ENCODE measurements at regions not wholly inside any gene's neighbourhood (a gene's known extent, or its start where the extent isn't known, plus 50 kb on each side); places are given as distances from the start of the nearest gene placed in this dataset.

GRCh38 chr2:150046211-150046610, 441.3 kb downstream of the RND3 start (continued):
- TF ChIP-seq, protein P1, sequence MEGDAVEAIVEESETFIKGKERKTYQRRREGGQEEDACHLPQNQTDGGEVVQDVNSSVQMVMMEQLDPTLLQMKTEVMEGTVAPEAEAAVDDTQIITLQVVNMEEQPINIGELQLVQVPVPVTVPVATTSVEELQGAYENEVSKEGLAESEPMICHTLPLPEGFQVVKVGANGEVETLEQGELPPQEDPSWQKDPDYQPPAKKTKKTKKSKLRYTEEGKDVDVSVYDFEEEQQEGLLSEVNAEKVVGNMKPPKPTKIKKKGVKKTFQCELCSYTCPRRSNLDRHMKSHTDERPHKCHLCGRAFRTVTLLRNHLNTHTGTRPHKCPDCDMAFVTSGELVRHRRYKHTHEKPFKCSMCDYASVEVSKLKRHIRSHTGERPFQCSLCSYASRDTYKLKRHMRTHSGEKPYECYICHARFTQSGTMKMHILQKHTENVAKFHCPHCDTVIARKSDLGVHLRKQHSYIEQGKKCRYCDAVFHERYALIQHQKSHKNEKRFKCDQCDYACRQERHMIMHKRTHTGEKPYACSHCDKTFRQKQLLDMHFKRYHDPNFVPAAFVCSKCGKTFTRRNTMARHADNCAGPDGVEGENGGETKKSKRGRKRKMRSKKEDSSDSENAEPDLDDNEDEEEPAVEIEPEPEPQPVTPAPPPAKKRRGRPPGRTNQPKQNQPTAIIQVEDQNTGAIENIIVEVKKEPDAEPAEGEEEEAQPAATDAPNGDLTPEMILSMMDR (IDR thresholded peaks at IDR 0.05 in 2 of 3, conservative IDR thresholded peaks at IDR 0.05 in 1 of 3; ENCODE audit: insufficient read depth in 2 of 3, low read depth in 1 of 3, low read length in 3 of 3), result no peak
- no peak for TF ChIP-seq POLR2AphosphoS2 (IDR thresholded peaks at IDR 0.05; ENCODE audit: low read length)

DNA sequence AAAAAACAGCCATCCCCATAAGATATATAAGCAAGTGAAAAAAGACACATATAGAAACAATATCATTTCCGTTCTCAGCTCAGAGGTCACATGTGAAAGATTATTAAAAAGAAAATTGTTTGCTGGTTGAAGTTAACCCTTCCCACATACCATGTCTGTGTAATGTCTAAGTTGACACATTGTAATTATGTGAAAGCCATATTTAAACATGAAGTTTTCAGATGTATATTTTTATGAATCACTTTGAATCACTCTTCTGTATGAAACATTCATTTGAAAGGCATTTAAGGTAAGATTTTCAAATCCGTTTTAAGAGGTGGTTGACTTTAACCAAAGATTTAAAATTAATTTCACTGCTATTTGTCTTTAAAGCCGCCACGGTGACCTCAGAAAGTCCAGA, 441.9 kb downstream of the RND3 start:
- 1% methylated on average over 4 of the region's 4 CpGs for WGBS (ENCODE audit: insufficient coverage, low coverage, missing lambda C conversion rate)
- CTCF ChIA-PET (ENCODE audit: low intra/inter-chr PET ratio), result no interaction called here
- H2AFZ ChIP-seq (ENCODE audit: low read depth, low read length), result no peak overlapping the region
- TF ChIP-seq PRMT5 (CRISPR knock-in tag; IDR thresholded peaks at IDR 0.05) (no peak), YY1 (IDR thresholded peaks at IDR 0.05; ENCODE audit: borderline replicate concordance in 1 of 3, control insufficient read depth in 1 of 3, extremely low read depth in 1 of 3, insufficient read depth in 3 of 3, insufficient read length in 1 of 3, insufficient replicate concordance in 2 of 3, low read depth in 1 of 3, low read length in 2 of 3) (no peak), FOSL1 (tag; conservative IDR thresholded peaks at IDR 0.05) (no peak), WHSC1 (IDR thresholded peaks at IDR 0.05; ENCODE audit: low read length) (no peak), SMARCB1 (IDR thresholded peaks at IDR 0.05; ENCODE audit: insufficient read length, low read depth) (no peak), ZNF23 (CRISPR knock-in tag; IDR thresholded peaks at IDR 0.05) (no peak), NR2C2 (CRISPR knock-in tag; IDR thresholded peaks at IDR 0.05) (no peak), NR2C2 (tag; IDR thresholded peaks at IDR 0.05) (no peak), MTA3 (IDR thresholded peaks at IDR 0.05; ENCODE audit: borderline replicate concordance) (no peak)
- TF ChIP-seq, protein P2, sequence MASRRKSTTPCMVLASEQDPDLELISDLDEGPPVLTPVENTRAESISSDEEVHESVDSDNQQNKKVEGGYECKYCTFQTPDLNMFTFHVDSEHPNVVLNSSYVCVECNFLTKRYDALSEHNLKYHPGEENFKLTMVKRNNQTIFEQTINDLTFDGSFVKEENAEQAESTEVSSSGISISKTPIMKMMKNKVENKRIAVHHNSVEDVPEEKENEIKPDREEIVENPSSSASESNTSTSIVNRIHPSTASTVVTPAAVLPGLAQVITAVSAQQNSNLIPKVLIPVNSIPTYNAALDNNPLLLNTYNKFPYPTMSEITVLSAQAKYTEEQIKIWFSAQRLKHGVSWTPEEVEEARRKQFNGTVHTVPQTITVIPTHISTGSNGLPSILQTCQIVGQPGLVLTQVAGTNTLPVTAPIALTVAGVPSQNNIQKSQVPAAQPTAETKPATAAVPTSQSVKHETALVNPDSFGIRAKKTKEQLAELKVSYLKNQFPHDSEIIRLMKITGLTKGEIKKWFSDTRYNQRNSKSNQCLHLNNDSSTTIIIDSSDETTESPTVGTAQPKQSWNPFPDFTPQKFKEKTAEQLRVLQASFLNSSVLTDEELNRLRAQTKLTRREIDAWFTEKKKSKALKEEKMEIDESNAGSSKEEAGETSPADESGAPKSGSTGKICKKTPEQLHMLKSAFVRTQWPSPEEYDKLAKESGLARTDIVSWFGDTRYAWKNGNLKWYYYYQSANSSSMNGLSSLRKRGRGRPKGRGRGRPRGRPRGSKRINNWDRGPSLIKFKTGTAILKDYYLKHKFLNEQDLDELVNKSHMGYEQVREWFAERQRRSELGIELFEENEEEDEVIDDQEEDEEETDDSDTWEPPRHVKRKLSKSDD (conservative IDR thresholded peaks at IDR 0.05; ENCODE audit: low read length), result no peak
- TF ChIP-seq, protein P3, sequence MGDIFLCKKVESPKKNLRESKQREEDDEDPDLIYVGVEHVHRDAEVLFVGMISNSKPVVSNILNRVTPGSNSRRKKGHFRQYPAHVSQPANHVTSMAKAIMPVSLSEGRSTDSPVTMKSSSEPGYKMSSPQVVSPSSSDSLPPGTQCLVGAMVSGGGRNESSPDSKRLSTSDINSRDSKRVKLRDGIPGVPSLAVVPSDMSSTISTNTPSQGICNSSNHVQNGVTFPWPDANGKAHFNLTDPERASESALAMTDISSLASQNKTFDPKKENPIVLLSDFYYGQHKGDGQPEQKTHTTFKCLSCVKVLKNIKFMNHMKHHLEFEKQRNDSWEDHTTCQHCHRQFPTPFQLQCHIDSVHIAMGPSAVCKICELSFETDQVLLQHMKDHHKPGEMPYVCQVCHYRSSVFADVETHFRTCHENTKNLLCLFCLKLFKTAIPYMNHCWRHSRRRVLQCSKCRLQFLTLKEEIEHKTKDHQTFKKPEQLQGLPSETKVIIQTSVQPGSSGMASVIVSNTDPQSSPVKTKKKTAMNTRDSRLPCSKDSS (IDR thresholded peaks at IDR 0.05; ENCODE audit: low read depth, partially characterized antibody), result no peak
- TF ChIP-seq, protein P4, sequence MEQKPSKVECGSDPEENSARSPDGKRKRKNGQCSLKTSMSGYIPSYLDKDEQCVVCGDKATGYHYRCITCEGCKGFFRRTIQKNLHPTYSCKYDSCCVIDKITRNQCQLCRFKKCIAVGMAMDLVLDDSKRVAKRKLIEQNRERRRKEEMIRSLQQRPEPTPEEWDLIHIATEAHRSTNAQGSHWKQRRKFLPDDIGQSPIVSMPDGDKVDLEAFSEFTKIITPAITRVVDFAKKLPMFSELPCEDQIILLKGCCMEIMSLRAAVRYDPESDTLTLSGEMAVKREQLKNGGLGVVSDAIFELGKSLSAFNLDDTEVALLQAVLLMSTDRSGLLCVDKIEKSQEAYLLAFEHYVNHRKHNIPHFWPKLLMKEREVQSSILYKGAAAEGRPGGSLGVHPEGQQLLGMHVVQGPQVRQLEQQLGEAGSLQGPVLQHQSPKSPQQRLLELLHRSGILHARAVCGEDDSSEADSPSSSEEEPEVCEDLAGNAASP (IDR thresholded peaks at IDR 0.05), result no peak

More for the DNA sequence above, 441.9 kb downstream of the RND3 start:
- H3K4me2 ChIP-seq (ENCODE audit: insufficient read depth, low read length), result no peak overlapping the region
- no peaks in the 10 kb centered on the region for H3K9me1 ChIP-seq (ENCODE audit: control insufficient read depth, insufficient read depth, low read length)
- no peaks in the 10 kb centered on the region for H3K9me3 ChIP-seq (replicated peaks; ENCODE audit: control insufficient read depth, insufficient read depth, low read depth, low read length)
- no peaks in the 10 kb centered on the region for H4K20me1 ChIP-seq (replicated peaks; ENCODE audit: control insufficient read depth, insufficient read depth, low read length)
- intact Hi-C loops (cut with micrococcal nuclease), result no loop called here
- ATAC-seq (no peak), DNase-seq (ENCODE audit: extremely low read depth in 1 of 4, low spot score in 3 of 4) (no peak), FAIRE-seq (no peak)
- no TSS peak for BruUV-seq (replicated peaks)
- POLR2A ChIA-PET, result no interaction called here
- no peak overlapping the region for H3K9ac ChIP-seq (ENCODE audit: insufficient read depth in 1 of 2, low read depth in 2 of 2, low read length in 2 of 2)
- no peaks in the 10 kb centered on the region for H3K27me3 ChIP-seq (ENCODE audit: control insufficient read depth in 2 of 2, insufficient read depth in 2 of 2, low read length in 2 of 2)
- H3K4me3 ChIP-seq, result no peak overlapping the region
- H3K27ac ChIP-seq (ENCODE audit: extremely low read depth, low read depth, low read length), result no peak overlapping the region
- H3K36me3 ChIP-seq (ENCODE audit: control insufficient read depth, insufficient read depth, low read length), result no peaks in the 10 kb centered on the region
- H3K79me2 ChIP-seq (ENCODE audit: control insufficient read depth, insufficient read depth, low read length), result no peaks in the 10 kb centered on the region
- no peaks in the 10 kb centered on the region for H3K4me1 ChIP-seq (replicated peaks in 1 of 2; ENCODE audit: control insufficient read depth in 2 of 2, insufficient read depth in 2 of 2, low read length in 2 of 2)
- in situ Hi-C loops (cut with MboI), result no loop called here

Measured in K562 (cell line).